VCaP (cell line): ENCODE measurements at regions not wholly inside any gene's neighbourhood (a gene's known extent, or its start where the extent isn't known, plus 50 kb on each side); places are given as distances from the start of the nearest gene placed in this dataset.

ENCODE experiments used
- H3K27ac ChIP-seq: fragments of 450-650 bp; 2 replicates; pipeline ENCODE4 v1.5.1; 2017
- CTCF ChIP-seq: fragments of 450-650 bp; conservative IDR thresholded peaks from 2 replicates; pipeline ENCODE4 v1.5.1; 2017; ENCODE audit warnings: mild to moderate bottlenecking, moderate library complexity

DNA sequence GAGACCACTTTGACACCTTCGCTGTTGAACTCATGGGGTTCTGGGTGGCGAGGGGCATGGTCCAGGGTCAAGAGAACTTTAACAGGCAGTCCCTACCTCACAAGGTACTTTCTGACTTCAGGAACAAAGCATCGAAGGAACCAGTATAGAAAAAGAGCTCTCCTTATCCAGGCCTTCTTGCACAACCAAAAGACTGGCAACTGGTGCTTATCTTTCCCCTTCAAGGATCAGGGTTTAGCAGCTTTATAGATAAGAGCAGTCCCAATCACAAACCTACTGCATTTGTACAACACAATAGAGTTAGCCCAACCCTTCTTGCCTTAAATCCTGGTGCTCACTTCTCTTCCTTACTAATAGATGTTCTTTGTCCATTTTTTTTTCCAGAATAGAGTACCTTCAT is 116.3 kb downstream of the SNX5 start:
- no peak for TF ChIP-seq CTCF
- no peak overlapping the region for H3K27ac ChIP-seq

- H3K27ac ChIP-seq = no peak overlapping the region
- TF ChIP-seq CTCF = no peak
Measured at GRCh38 chr20:17850684-17851026, 117.9 kb downstream of the SNX5 start.

DNA sequence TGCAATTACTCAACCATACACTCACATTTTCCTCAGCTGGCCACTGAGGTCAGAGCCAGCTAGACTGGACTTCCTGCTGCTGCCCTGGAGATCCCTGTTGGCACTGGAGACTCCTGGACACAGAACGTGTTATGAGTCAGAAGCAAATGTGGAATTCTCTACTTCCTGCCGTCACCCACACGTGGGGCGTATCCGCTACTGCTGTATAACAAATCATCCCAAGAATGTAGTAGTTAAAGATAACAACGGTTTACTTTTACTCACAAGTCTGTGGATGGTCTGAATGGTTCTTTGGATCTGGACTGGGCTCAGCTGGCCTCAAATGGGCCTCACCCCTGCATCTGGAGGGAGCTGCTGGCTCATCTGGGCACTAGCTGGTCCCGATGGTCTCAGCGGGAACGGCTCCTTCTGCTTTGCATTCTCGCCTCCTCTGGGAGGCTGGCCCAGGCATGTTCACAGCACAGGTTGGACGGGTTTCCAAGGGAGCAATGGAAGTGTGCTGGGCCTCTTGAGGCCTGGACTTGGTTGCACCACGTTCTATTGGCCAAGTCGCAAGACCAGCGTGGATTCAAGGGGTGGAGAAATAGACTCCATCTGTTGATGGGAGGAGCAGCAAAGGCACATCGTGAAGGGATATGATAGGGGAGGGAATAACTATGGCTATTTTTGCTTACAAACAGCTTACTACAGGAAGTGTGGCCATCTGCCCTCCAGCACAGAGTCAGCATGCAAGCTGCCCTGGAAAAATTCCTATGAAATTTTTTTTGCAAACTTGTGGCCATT is 118.5 kb downstream of the SNX5 start:
- H3K27ac ChIP-seq = no peak overlapping the region
- no peak for TF ChIP-seq CTCF

- no peak overlapping the region for H3K27ac ChIP-seq
- TF ChIP-seq CTCF = no peak
Measured at GRCh38 chr20:17849138-17849900, 119.3 kb downstream of the SNX5 start.

DNA sequence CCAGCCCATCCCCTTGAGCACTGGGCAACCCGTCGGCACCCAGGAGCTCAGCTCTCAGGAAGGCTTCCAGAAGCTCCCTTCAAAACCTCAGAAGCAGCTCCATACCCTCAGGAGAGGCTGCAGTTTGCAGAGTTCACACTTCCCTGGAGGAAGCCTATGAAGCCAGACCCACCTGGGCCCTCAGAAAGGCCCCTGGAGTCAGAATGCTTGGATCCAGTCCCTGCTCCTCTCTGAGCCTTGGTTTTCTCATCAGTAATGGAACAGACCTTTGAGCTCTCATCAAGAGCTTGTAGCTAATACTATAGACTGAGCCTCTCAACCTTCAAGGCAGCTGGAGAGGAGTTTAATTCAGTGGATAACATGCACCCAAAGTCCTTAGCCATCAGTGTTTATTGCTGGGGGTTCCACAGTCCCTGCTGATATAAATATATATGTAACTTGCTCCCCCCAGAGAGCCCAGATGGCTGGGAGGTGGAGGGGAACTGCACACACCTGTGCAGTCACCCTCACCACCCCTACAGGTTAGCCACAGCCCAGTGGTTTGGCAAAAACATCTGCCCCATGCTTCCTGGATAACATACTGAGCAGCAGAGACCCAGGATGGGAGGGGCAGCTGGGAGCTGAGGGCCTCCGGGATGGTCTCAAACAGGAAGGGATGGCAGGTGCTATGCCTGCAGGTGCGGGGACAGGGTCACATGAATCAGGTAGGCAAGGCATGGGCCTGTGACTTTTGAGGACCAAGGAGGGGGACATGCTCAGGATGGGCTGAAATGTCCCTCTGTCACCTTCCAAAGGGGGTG is 120.1 kb downstream of the SNX5 start:
- TF ChIP-seq CTCF = no peak
- no peak overlapping the region for H3K27ac ChIP-seq

DNA sequence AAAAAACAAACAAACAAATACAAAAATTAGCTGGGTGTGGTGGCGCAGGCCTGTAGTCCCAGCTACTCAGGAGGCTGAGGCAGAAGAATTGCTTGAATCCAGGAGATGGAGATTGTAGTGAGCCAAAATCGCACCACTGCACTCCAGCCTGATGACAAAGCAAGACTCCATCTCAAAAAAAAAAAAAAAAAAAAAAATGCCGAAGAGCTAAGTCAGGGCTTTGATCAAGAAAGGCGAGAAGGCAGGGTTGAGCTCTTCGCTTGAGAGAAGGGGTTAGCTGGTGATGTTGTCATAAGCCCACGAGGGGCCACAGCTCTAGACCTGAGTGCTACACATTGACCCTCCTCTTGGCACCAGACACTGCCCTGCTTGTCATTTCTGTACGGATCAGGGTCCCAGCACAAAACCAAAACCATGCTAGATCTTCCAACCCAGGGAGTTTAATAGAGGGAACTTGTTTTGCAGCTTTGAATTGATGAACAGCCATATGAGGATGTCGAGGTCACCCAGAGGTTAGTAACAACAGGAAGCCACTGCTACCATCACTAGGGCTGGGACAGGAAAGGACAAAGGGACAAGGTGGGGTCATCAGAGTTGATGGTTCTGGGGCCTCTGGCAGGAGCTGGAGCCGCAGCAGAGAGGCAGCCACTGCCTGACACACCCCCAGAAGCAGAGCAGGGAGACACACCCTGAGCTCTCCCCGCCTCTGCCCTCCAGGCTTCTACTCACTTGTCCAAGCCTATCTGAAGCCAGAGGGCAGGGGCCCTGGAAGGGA is 122.7 kb downstream of the SNX5 start:
- TF ChIP-seq CTCF = no peak
- H3K27ac ChIP-seq = no peak overlapping the region
